SJSA1 (cell line): ENCODE measurements at regions not wholly inside any gene's neighbourhood (a gene's known extent, or its start where the extent isn't known, plus 50 kb on each side); places are given as distances from the start of the nearest gene placed in this dataset.
"Not testable (repeated sequence)": the region's sequence is repeated elsewhere in the genome, so short reads cannot be mapped to it uniquely, and the experiment has no call there.

Experiments
- DNase-seq, 2 experiments: peaks; one replicate each; pipeline ENCODE4 v3.0.0-alpha.2; 2015 to 2020; ENCODE audit warnings: low spot score in 2 of 2, low read depth in 1 of 2
- H3K27ac ChIP-seq: fragments of 250-450 bp; sonication (Bioruptor Pico); 2 replicates; pipeline ENCODE4 v1.5.1; 2020; ENCODE audit warnings: mild to moderate bottlenecking, moderate library complexity
- H3K27me3 ChIP-seq: fragments of 250-450 bp; sonication (Bioruptor Pico); replicated peaks from 2 replicates; pipeline ENCODE4 v1.5.1; 2020; ENCODE audit warnings: mild to moderate bottlenecking, moderate library complexity
- H3K36me3 ChIP-seq: fragments of 250-450 bp; sonication (Bioruptor Pico); 2 replicates; pipeline ENCODE4 v1.5.1; 2020; ENCODE audit warnings: mild to moderate bottlenecking
- H3K4me1 ChIP-seq: fragments of 250-450 bp; sonication (Bioruptor Pico); replicated peaks from 2 replicates; pipeline ENCODE4 v1.6.1; 2021; ENCODE audit warnings: mild to moderate bottlenecking
- H3K4me3 ChIP-seq: fragments of 250-450 bp; sonication (Bioruptor Pico); 2 replicates; pipeline ENCODE4 v1.5.1; 2020; ENCODE audit warnings: mild to moderate bottlenecking
- H3K9me3 ChIP-seq: fragments of 250-450 bp; sonication (Bioruptor Pico); replicated peaks from 2 replicates; pipeline ENCODE4 v1.5.1; 2020; ENCODE audit warnings: mild to moderate bottlenecking

DNA sequence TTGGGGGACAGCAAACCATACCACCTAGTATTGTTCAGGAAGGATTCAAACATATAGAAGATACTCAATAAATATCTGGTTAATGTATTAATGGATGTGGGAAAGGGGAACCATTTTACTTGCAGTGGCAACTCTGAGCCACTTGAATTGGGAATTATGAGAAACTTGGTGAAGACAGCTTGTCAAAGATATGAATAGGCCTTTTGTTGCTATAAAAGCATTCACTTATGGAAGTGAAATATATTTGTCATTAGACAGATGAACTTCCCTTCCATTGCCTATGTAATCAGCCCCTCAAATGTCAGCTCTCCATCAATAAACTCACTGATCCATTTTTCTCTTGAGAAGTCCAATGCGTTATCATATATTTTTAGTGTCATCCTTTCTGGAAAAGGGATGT is 56.1 kb downstream of the GPR85 start:
- Histone ChIP-seq H3K4me1 (no peaks in the 10 kb centered on the region), H3K27me3 (no peaks in the 10 kb centered on the region), H3K9me3 (no peaks in the 10 kb centered on the region), H3K36me3 (no peaks in the 10 kb centered on the region), H3K4me3 (no peak overlapping the region), H3K27ac (no peak overlapping the region)
- DNase-seq: no peak

DNA sequence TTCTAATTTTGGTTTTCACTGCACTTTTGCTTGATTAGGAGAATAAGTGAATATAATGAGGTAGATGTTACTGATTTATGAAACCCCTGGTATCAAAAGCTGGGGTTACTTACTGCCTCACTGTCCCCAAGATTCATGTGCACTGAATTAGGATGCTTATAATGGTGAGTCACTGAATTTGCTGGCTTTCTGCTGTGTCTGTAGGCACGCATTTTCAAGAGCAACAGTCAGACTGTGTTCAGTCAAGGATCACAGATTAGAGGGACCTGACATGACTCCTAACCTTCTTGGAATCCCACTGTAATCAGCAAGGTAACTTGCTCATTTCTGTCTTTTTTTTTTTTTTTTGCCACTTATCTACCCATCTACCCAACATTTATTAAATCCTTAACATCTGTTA is 59.7 kb downstream of the GPR85 start:
- H3K4me3 ChIP-seq: no peak overlapping the region
- H3K27ac ChIP-seq: no peak overlapping the region
- no peak for DNase-seq
- no peaks in the 10 kb centered on the region for H3K9me3 ChIP-seq
- no peaks in the 10 kb centered on the region for H3K27me3 ChIP-seq
- H3K4me1 ChIP-seq: no peaks in the 10 kb centered on the region
- H3K36me3 ChIP-seq: no peaks in the 10 kb centered on the region

DNA sequence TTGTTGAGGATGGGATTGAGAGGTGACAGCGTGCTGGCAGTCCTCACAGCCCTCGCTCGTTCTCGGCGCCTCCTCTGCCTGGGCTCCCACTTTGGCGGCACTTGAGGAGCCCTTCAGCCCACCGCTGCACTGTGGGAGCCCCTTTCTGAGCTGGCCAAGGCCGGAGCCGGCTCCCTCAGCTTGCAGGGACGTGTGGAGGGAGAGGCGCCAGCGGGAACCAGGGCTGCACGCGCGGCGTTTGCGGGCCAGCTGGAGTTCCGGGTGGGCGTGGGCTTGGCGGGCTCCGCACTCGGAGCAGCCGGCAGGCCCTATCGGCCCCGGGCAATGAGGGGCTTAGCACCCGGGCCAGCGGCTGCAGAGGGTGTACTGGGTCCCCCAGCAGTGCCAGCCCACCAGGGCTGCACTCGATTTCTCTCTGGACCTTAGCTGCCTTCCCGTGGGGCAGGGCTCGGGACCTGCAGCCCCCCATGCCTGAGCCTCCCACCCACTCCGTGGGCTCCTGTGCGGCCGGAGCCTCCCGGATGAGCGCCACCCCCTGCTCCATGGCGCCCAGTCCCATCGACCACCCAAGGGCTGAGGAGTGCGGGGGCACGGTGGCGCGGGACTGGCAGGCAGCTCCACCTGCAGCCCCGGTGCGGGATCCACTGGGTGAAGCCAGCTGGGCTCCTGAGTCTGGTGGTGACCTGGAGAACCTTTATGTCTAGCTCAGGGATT is 69.3 kb downstream of the GPR85 start:
- H3K27me3 ChIP-seq, H3K9me3 ChIP-seq, H3K4me1 ChIP-seq, H3K27ac ChIP-seq, H3K36me3 ChIP-seq, H3K4me3 ChIP-seq, DNase-seq: not testable (repeated sequence)

DNA sequence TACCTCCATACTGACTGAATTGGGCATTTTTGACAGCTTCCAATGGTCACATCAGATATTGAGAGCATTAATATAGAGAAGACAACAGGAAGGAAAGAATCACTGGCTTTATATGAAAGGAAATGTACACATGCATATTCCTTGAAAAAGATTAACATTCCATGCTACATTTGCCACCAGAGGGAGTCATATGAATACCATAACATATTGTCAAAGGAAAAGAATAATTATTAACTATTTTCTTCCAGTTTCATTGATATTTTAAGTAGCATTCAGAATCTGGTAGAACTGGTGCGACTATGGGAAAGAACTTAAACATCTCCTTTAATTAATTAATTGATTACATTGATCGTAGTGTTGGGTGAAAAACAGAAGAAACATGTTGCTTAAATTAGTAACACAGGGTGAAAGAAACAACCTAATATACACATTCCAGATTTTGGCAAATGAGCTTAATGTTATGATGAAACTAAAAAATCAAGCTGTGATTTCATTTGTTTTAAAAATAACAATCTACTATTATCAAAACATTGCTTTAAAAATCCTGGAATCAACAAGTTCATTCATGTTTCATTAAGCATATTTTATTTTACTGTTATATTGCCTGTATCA is 71.5 kb downstream of the GPR85 start:
- H3K36me3 ChIP-seq: no peaks in the 10 kb centered on the region
- no peaks in the 10 kb centered on the region for H3K4me1 ChIP-seq
- H3K27ac ChIP-seq: no peak overlapping the region
- H3K9me3 ChIP-seq: no peaks in the 10 kb centered on the region
- no peaks in the 10 kb centered on the region for H3K27me3 ChIP-seq
- peak in 1 of 2 experiments; percentile 25 for DNase-seq
- no peak overlapping the region for H3K4me3 ChIP-seq

DNA sequence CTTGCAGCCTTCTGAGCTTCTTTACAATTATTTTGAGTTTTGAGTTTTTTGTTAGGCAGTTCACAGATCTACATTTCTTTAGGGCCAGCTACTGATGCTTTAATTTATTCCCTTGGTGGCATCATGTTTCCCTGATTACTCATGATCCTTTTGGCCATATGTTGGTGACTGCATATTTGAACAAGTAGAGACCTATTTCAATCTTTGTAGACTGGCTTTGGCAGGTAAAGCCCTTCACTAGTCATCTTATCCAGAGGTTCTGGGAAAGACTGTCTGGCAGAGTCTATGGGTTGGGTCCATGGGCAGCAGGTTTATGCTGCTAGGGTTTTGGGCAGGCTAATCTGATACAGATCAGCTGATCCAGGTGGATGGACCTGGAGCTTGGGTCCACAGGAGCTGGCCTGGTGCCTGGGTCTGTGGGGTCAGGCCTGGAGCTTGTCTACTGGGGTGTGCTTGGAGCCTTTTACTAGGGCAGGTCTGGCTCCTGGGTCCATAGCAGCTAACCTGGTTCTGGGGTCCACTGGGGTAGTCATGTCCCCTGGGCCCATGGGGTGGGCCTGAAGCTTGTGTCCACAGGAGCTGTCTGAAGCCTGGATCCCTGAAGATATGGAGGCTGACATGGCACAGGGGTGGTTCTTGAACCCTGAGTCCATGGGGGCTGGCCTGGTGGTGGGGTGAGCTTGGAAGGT is 72.7 kb downstream of the GPR85 start:
- H3K9me3 ChIP-seq: no peaks in the 10 kb centered on the region
- no peak overlapping the region for H3K27ac ChIP-seq
- no peaks in the 10 kb centered on the region for H3K4me1 ChIP-seq
- no peaks in the 10 kb centered on the region for H3K36me3 ChIP-seq
- no peak overlapping the region for H3K4me3 ChIP-seq
- no peak for DNase-seq
- H3K27me3 ChIP-seq: no peaks in the 10 kb centered on the region

DNA sequence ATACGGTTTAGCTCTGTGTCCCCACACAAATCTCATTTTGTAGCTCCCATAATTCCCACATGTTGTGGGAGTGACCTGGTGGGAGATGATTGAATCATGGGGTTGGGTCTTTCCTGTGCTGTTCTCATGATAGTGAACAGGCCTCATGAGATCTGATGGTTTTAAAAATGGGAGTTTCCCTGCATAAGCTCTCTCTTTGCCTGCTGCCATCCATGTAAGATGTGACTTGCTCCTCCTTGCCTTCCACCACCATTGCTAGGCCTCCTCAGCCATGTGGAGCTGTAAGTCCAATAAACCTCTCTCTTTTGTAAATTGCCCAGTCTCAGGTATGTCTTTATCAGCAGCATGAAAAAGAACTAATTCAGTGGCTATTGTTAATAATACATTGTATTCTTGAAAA is 73.8 kb downstream of the GPR85 start:
- not testable (repeated sequence) for H3K27ac ChIP-seq, H3K4me1 ChIP-seq, DNase-seq, H3K4me3 ChIP-seq, H3K9me3 ChIP-seq, H3K27me3 ChIP-seq, H3K36me3 ChIP-seq

DNA sequence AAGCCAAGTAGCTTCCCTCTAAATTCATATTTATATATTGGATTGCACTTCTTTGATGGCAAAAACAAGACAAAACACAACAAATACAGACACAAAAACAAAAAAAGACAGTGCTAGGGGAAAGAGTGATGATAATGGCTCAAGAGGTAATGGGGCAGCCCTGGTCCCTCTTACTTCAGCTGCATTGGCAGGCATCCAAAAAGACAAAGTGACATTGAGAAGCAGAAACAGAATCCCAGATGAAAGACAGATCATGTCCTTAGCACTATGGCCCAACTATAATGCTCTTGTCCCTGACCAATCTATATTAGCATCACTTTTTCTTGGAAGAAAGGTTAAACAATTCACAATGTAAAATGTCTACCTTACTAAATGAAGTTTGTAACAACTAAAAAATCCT is 76.2 kb downstream of the GPR85 start:
- no peaks in the 10 kb centered on the region for H3K27me3 ChIP-seq
- no peak overlapping the region for H3K27ac ChIP-seq
- H3K36me3 ChIP-seq: no peaks in the 10 kb centered on the region
- H3K4me1 ChIP-seq: no peaks in the 10 kb centered on the region
- DNase-seq: no peak
- no peak overlapping the region for H3K4me3 ChIP-seq
- H3K9me3 ChIP-seq: no peaks in the 10 kb centered on the region; the same call in 1 of the 2 replicates

DNA sequence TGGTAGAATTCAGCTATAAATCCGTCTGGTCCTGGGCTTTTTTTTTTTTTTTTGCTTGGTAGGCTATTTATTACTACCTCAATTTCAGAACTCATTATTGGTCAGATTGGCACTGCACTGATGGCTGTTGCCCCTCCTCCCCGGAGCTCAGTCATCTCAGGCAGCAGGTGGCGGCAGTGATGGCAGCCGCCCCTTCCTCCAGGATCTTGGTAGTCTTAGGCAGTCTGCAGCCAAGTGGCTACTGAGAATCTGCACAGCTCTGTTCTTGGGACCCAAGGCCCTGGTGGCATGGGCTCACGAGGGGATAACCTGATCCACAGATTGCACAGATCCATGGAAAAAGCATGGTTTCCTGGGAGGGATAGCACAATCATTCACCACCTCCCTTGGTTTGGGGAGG is 77.9 kb downstream of the GPR85 start:
- no peaks in the 10 kb centered on the region; the same call in 1 of the 2 replicates for H3K9me3 ChIP-seq
- no peak overlapping the region for H3K27ac ChIP-seq
- no peak for DNase-seq
- no peaks in the 10 kb centered on the region for H3K4me1 ChIP-seq
- no peak overlapping the region for H3K4me3 ChIP-seq
- H3K27me3 ChIP-seq: no peaks in the 10 kb centered on the region
- no peaks in the 10 kb centered on the region for H3K36me3 ChIP-seq

DNA sequence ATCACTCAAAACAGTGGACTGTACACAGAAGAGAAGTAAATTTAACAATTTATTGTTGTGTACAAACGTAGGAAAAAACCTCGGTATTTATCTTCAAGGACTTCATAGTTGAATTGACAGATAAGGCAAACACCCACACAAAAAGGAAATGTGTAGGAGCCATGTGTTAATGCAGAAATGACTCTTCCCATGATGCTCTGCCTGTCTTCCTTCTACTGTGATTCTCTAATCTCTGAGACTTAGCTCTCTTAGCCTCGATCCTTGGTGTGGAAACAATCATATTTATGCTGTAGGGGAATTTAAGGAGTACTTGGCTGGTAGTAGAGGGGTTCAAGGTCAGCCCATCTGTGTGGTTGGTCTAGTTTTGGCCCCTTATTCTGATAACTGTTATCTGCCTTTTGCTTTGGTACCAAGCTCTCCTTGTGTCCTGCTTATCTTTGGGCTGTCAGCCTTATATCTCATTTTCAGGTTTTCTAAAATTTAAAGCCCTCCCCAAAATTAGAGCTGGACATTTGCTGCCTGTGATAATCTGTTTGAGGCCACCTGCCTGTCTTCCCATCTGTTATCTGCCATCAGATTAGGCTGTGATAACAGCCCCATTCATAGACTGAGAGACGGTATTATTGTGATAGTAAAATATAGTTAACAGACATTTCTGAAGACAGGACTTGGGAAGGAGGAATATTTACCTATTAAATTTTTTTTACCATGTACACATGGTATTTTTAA is 81.7 kb downstream of the GPR85 start:
- H3K9me3 ChIP-seq: no peaks in the 10 kb centered on the region; the same call in 1 of the 2 replicates
- no peaks in the 10 kb centered on the region for H3K4me1 ChIP-seq
- no peaks in the 10 kb centered on the region for H3K27me3 ChIP-seq
- no peaks in the 10 kb centered on the region for H3K36me3 ChIP-seq
- no peak overlapping the region for H3K4me3 ChIP-seq
- no peak for DNase-seq
- no peak overlapping the region for H3K27ac ChIP-seq

DNA sequence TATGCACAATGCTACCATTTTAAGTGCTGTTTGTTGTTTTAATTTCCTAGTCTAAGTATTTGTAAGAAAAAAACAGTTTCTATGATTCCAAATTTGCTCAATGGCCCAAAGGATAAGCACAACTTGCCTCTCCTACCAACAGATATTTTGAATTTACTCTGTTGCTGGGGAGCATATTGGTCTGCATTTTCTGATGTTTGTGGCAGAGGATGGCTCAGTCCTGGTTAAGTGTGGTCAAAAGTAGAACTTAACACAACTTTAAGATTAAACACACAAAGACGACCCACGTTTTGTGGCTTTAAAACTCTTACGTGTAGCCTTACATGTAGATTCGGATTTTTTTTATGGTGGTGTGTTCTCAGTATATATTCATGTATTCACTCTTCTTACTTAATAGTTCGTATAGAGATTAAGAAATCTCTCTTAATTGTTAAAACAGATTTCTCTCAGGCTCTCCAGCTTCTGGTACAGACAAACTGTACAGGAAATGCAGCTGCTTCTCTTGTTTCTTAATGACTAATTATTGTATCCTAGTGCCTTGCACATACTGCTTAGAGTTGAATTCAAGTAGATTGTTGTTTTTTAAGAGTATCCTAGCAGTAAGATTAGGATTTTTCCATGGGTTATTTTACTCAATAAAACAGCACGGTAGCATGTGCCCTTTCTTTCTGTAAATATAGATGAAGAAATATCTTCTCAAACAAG is 86.2 kb downstream of the GPR85 start:
- Histone ChIP-seq H3K36me3 (no peaks in the 10 kb centered on the region), H3K4me3 (no peak overlapping the region), H3K4me1 (peaks cover 10% of the 10 kb centered on the region), H3K9me3 (no peaks in the 10 kb centered on the region), H3K27ac (no peak overlapping the region), H3K27me3 (no peaks in the 10 kb centered on the region)
- no peak for DNase-seq

DNA sequence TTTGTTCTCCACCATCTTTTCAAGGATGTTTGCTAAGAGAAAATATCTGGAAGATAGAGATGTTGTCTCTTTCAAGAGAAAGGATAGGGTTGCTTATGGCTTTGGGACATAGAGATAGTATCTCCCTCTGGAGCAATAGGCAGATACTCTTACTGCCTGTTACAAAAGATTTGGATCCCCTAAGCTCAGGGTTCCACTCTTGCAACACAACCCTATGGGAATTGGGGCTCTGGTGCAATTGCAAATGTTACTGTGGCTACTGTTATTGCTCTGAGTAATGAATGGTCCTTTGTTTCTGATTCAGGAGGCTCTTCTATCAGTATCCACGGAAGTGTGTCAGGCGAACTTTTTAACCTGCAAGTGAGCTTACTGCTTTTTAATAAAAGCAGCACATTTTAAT is 88.8 kb downstream of the GPR85 start:
- Histone ChIP-seq H3K27ac (no peak overlapping the region), H3K4me3 (no peak overlapping the region), H3K36me3 (no peaks in the 10 kb centered on the region), H3K27me3 (no peaks in the 10 kb centered on the region), H3K4me1 (peaks cover 27% of the 10 kb centered on the region), H3K9me3 (no peaks in the 10 kb centered on the region)
- DNase-seq: no peak

DNA sequence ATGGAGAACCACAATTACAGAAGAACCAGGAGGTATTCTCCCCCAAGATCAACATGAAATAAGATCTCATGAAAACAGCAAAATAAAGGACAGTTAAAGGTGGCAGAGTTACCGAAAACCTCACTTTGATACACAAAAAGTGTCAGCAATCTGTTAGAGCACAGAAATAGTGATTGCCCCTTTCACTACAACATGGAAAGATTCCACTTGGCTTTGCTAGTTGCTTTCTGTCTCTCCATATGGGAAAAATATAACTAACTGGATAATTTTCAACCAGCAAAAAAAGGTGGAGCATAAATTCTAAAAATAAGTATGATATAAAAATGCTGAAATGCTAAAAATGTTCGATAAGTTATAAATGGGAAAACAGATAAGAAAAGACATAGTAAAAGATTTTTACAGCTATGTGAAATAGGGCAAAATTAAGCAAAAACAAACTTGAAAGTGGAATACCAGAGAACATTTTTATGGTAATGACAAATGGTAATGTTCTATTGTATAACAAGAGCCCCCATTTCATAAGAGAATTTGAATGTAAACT is 90.2 kb downstream of the GPR85 start:
- peaks cover 27% of the 10 kb centered on the region for H3K4me1 ChIP-seq
- peak overlapping the region; percentile 89; the same call in 1 of the 2 replicates for H3K27ac ChIP-seq
- no peaks in the 10 kb centered on the region for H3K27me3 ChIP-seq
- H3K9me3 ChIP-seq: no peaks in the 10 kb centered on the region
- no peak overlapping the region for H3K4me3 ChIP-seq
- H3K36me3 ChIP-seq: no peaks in the 10 kb centered on the region
- DNase-seq: no peak

DNA sequence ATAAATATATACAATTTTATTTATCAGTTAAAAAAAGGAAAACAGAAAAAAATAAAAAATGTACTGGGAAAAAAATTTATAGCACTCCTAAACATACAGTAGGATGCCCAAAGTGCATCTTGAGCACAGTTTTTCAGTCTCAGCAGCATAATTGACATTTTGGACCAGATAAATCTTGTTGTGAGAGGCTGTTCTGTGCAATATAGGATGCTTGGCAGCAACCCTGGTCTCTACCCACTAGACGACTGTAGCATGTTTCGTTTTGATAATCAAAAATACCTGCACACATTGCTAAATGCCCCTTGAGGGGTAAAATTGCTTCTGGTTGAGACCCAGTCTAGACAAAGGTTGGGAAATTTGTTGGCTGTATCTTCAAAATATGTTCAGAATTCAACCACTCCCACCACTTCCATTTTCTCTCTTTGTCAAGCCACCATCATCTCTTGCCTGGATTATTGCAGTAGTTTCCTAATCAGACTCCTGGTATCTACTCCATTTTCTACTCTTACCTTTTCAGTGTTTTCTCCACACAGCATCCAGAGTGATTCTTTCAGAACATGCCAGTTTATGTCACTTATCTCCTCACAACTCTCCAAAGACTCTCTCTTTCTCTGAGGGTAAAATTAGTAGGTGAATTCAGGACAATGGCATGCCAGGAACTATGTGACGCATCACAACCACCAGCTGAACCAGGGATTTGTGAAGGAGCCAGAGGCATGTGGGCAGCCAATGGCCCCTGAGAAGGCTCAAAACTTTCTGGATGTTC is 91.4 kb downstream of the GPR85 start:
- Histone ChIP-seq H3K27ac (peak overlapping the region; percentile 89), H3K4me1 (peaks cover 38% of the 10 kb centered on the region), H3K4me3 (peak overlapping the region; percentile 24), H3K9me3 (no peaks in the 10 kb centered on the region), H3K27me3 (no peaks in the 10 kb centered on the region), H3K36me3 (no peaks in the 10 kb centered on the region)
- DNase-seq: peak; percentile 65 to 74
